Esophagus muscularis mucosa (tissue), 4 donors: ENCODE measurements at regions not wholly inside any gene's neighbourhood (a gene's known extent, or its start where the extent isn't known, plus 50 kb on each side); places are given as distances from the start of the nearest gene placed in this dataset.

Source experiments
- DNase-seq: peaks from one replicate; pipeline ENCODE4 v3.0.0-alpha.2; 2017; ENCODE audit errors: extremely low spot score
- H3K27ac ChIP-seq, 4 donors: fragments of 200-600 bp; sonication (generic); replicated peaks in 1 of 4; 1 replicate in 3 of 4; 2 replicates in 1 of 4; pipeline ENCODE4 v1.5.1; 2016 to 2019; ENCODE audit warnings: mild to moderate bottlenecking in 1 of 4
- H3K27me3 ChIP-seq, 4 donors: fragments of 200-600 bp; sonication (generic); one replicate each; pipeline versions ENCODE4 v1.5.1 to v1.6.0; 2016 to 2019
- H3K36me3 ChIP-seq, 4 donors: fragments of 200-600 bp; sonication (generic); one replicate each; pipeline ENCODE4 v1.5.1; 2016 to 2019
- H3K4me1 ChIP-seq, 4 donors: fragments of 200-600 bp; sonication (generic); one replicate each; pipeline ENCODE4 v1.5.1; 2016 to 2019
- H3K4me3 ChIP-seq, 4 donors: fragments of 200-600 bp; sonication (generic); 1 replicate in 2 of 4; 2 replicates in 2 of 4; pipeline ENCODE4 v1.5.1; 2016 to 2019; ENCODE audit warnings: mild to moderate bottlenecking in 4 of 4, moderate library complexity in 1 of 4
- H3K9me3 ChIP-seq, 4 donors: fragments of 200-600 bp; sonication (generic); 1 replicate in 3 of 4; 2 replicates in 1 of 4; pipeline ENCODE4 v1.5.1; 2016 to 2019
- CTCF ChIP-seq, 3 experiments: fragments of 200-600 bp in 2 of 3; fragments of 450-650 bp in 1 of 3; sonication (generic) in 2 of 3; IDR thresholded peaks; one replicate each; pipeline ENCODE4 v1.5.1; 2017 to 2019; ENCODE audit warnings: antibody characterized with exemption in 3 of 3, mild to moderate bottlenecking in 2 of 3, moderate library complexity in 1 of 3
- EP300 ChIP-seq: sonication (generic); formaldehyde crosslinking; IDR thresholded peaks from one replicate; pipeline ENCODE4 v1.6.1; 2017; ENCODE audit warnings: antibody characterized with exemption
- POLR2A ChIP-seq: fragments of 450-650 bp; IDR thresholded peaks from one replicate; pipeline ENCODE4 v1.6.1; 2017; ENCODE audit warnings: antibody characterized with exemption, moderate library complexity, mild to moderate bottlenecking, low read depth
- POLR2AphosphoS5 ChIP-seq, 2 donors: sonication (generic); formaldehyde crosslinking; IDR thresholded peaks; one replicate each; pipeline ENCODE4 v1.6.1; 2017; ENCODE audit warnings: antibody characterized with exemption in 2 of 2
- WGBS: methylation state at CpG from one replicate; pipeline ENCODE4 v1.1.5; 2018; 5-methylcytosine and 5-hydroxymethylcytosine counted together
- intact Hi-C: fragments of 100-400 bp; cut with DNase I; formaldehyde crosslinking; loops from one replicate; pipeline ENCODE4 v1.15.1; 2023

GRCh38 chr10:91564508-91564907 is 68.4 kb downstream of the PPP1R3C start:
- intact Hi-C loops = no loop called here
- Histone ChIP-seq H3K9me3 (no peaks in the 10 kb centered on the region), H3K27me3 (no peaks in the 10 kb centered on the region), H3K36me3 (no peaks in the 10 kb centered on the region), H3K4me1 (peaks cover 4 to 41% (median 36%) of the 10 kb centered on the region in 4 donors), H3K27ac (no peak overlapping the region), H3K4me3 (no peak overlapping the region)
- 78% methylated on average over 4 of the region's 4 CpGs for WGBS
- no peak for TF ChIP-seq POLR2A
- TF ChIP-seq EP300 = no peak
- no peak for TF ChIP-seq POLR2AphosphoS5 (IDR thresholded peaks at IDR 0.05)
- TF ChIP-seq CTCF (IDR thresholded peaks at IDR 0.05) = no peak
- DNase-seq = no peak
